AG09319 (cell line): ENCODE measurements at regions not wholly inside any gene's neighbourhood (a gene's known extent, or its start where the extent isn't known, plus 50 kb on each side); places are given as distances from the start of the nearest gene placed in this dataset.

ENCODE experiments used
- DNase-seq: peaks from one replicate; pipeline ENCODE4 v3.0.0-alpha.2; 2010; ENCODE audit warnings: low read depth; ENCODE audit errors: extremely low read depth
- CTCF ChIP-seq: IDR thresholded peaks from 2 replicates; pipeline ENCODE4 v1.5.1; 2011; ENCODE audit warnings: low read depth, mild to moderate bottlenecking, inconsistent platforms, low read length, moderate library complexity

- no peak for TF ChIP-seq CTCF
Measured at GRCh38 chr2:12857891-12858290, 141.2 kb downstream of the TRIB2 start.

DNA sequence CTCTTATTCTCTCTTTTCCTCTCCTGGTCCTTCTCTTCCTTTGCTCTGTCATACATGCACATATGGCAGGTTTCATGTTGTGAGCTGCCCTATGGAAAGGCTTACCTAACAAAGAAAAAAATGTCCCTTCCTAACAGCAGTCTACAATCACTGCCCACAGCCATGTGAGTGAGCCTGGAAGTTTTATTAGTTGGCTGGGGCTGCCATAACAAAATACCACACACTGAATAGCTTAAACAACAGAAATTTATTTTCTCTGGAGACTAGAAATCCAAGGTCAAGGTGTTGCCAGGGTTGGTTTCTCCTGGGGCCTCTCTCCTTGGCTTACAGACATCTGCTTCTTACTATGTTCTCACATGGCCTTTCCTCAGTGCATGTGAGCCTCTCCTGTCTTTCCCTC lies 142.1 kb downstream of the TRIB2 start:
- no peak for DNase-seq
- TF ChIP-seq CTCF = no peak

More at GRCh38 chr2:12857891-12858290, 141.2 kb downstream of the TRIB2 start:
- no peak for DNase-seq

GRCh38 chr2:12861344-12861930 lies 144.7 kb downstream of the TRIB2 start:
- no peak for TF ChIP-seq CTCF
- DNase-seq = no peak

DNA sequence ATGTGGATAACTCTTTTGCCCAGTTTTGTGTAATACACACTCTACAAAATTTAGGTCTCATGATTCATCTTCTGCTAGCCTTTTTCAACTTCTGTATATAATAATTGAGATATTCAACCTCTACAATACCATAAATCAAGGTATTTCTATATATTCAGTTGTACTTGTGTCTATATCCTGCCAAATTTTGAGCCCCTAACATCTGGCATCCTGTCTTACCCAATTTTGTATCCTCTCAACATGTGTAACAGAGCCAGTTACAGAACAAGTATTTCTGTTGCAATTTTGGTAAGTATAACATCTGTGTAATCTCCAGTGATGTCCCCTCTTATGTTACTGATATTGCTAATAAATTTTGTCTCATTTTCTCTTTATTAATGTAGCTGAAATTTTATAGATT lies 145.8 kb downstream of the TRIB2 start:
- DNase-seq = no peak
- no peak for TF ChIP-seq CTCF

DNA sequence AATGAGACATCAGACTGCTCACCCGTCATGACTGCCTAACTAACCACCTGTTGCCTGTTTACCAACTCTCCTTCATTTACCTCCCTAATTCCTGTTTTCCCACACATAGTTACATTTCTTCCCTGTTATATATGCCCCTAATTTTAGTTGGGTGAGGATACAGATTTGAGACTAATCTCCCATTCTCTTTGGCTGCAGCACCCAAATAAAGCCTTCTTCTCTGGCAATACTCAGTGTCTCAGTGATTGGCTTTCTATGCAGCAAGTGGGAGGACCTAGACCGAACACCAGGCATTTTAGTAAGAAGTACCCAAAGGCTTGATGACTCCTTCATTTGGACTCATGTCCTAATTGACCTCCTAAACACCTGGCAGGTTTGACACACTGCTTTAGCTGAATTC lies 147.2 kb downstream of the TRIB2 start:
- TF ChIP-seq CTCF = no peak
- DNase-seq = no peak

DNA sequence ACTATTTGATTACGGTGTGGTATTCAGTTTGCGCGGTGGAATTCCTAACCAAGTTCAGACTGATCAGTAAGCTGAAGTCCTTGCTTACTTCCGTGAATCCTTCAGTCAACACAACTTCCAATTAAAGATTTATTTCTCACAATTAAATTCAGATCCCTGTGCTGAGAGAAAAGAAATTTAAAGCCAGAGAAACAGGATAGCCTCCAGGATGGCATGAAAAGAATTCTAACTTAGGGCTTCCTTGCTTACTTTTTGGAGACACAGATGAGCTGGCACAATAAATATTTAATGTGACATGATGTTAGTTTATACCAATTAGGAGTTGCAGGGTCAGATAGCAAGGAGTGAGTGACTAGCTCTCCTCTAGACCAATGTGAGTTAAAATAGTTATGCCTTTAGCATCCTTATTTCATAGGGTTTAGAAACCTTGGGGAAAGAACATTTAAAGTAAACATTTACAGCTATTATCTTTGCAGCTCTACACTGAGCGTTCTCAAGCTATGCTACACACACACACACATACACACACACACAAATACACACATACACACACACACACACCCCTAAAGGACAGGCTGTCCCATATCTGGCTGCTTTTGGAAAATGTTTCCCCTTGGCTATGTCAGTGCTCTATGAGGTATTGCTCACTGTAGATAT lies 151.0 kb downstream of the TRIB2 start:
- TF ChIP-seq CTCF = no peak
- DNase-seq = no peak

GRCh38 chr2:12870692-12871091 lies 154.0 kb downstream of the TRIB2 start:
- TF ChIP-seq CTCF = no peak
- no peak for DNase-seq
